Adipose tissue (tissue), 3 donors: ENCODE measurements at regions not wholly inside any gene's neighbourhood (a gene's known extent, or its start where the extent isn't known, plus 50 kb on each side); places are given as distances from the start of the nearest gene placed in this dataset.

ENCODE experiments used
- H3K27ac ChIP-seq: one replicate; pipeline ENCODE4 v1.5.1; 2013; ENCODE audit warnings: low read depth, low read length
- WGBS, 3 donors: extraction: QIAGEN DNeasy Blood & Tissue Kit; methylation state at CpG; one replicate each; pipeline ENCODE4 v1.1.7; 2013; 5-methylcytosine and 5-hydroxymethylcytosine counted together
- donor health status: healthy with polysubstance abuse.
- donor health status: Bipolar disorder and iron deficiency.
- donor health status: healthy.

GRCh38 chr16:64522548-64522947 lies 599.3 kb downstream of the CDH11 start:
- H3K27ac ChIP-seq: no peak overlapping the region

GRCh38 chr16:64513871-64514270 lies 608.0 kb downstream of the CDH11 start:
- 77 to 78% (median 77%) methylated on average over 2 of the region's 2 CpGs for WGBS, 3 donors
- H3K27ac ChIP-seq: no peak overlapping the region

DNA sequence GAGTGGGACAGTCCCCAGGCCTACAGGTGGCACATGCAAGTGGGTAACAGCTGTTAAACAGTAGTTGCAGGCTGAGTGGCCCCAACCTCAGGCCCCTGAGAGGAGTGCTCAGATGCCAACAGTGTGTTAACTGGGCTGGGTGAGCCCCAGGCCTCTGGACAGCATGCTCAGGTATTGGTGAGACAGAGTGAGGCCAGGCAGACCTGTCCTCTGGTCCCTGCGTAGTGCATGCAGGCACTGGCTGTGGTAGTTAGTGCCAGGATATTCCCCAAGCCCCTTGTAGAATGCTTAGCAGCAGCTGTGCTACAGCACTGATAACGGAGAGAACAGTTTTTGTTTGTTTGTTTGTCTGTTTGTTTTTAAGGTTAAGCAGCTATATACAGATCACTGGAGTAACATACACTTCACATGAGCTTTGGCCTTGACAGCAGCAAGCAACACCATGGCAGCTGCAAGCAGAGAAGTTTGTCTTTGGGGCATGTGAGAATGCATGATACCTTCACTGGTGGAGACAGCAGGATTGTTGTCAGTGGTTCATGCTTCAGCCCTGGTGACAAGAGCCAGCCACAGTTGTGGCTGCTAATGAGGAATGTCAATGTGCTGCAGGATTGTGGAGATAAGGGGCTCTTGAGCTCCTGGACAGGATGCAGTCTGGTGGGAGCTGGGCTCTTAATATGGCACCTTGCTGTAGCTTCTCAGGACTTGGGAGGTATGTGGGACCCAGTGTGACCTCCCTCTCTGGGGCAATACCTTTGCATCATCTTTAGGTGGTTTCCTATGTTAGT lies 614.4 kb downstream of the CDH11 start:
- no peak overlapping the region for H3K27ac ChIP-seq
- 82 to 95% (median 87%) methylated on average over 2 of the region's 2 CpGs for WGBS, 3 donors

DNA sequence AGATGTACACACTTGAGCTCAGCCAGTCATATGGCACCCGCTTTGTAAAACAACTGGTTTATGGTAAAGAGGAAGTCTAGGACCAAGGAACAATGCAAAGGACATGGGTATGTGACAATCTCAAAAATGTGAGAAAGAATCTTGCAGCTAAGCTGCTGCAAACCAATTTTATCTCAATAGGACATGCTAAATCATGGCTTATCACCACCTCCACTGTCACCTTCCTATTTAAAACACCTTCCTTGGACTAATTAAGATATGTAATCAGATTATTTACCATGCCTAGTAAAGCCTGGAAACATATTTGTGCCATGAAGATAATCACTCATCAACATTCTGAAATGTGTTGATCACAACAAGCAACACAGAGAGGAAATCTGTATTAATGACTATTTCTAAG lies 622.7 kb downstream of the CDH11 start:
- WGBS, 3 donors: 81 to 93% (median 86%) methylated on average over 1 of the region's 1 CpG
- no peak overlapping the region for H3K27ac ChIP-seq

DNA sequence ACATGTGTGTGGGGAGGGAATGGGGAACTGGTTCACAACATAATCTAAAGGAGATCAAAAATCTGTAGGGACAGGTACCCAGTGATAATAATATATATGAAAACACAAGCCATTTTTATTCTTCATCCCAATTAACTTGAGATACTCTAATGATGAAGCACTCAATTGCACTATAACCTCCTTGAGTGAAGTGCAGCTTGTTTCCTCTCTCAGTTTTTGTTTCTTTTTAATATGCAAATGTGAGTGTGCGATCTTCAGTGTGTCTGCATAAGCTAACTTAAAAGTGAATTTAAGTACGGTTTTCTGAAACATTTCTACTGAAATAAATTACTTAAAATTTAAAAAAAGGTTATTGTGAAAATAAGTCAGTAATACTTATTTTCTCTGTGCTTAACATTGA lies 623.5 kb downstream of the CDH11 start:
- WGBS, 3 donors: 81 to 93% (median 87%) methylated on average over 2 of the region's 2 CpGs
- H3K27ac ChIP-seq: no peak overlapping the region

DNA sequence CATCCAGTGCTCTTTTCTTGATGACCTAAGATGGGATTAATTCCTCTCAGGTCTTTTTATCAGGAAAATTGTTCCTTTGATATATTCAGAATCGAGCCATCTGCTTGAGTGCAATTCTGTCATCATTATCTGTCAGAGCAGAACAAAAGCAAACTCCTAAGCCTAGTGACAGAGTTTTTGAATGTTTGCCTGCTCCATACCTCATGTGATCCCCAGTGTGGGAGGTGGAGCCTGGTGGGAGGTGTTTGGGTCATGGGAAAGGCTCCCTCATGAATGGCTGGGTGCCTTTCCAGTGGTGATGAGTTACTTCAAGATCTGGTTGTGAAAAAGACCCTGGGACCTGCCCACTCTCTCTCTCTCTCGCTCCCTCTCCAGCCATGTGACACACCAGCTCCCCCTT lies 628.2 kb downstream of the CDH11 start:
- H3K27ac ChIP-seq: no peak overlapping the region
- WGBS, 3 donors: 41 to 59% (median 54%) methylated on average over 2 of the region's 2 CpGs

DNA sequence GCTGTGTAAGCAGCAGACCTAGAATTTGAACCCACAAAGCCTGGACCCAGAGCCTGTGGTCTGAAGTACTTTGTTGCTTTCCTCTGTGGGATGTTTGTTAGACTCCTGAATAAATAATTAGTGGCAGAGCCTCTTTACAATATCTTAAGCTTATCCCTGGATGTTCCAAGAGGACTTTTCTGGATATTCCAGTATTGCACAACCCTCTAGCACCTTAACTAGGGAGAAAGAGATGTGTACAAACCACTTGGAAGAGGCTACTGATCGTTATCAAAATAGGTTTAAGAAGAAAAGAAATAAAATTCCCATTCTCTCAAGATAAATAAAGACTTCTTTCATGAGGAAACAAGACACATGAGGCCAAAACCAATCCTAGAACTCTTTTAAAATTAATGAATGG lies 632.4 kb downstream of the CDH11 start:
- no peak overlapping the region for H3K27ac ChIP-seq
- 57 to 71% (median 70%) methylated on average over 1 of the region's 1 CpG for WGBS, 3 donors

- WGBS, 3 donors: 90 to 98% (median 98%) methylated on average over 1 of the region's 1 CpG
- no peak overlapping the region for H3K27ac ChIP-seq
Measured at GRCh38 chr16:64486561-64486960, 635.3 kb downstream of the CDH11 start.

GRCh38 chr16:64481497-64481896 lies 640.4 kb downstream of the CDH11 start:
- 66 to 92% (median 78%) methylated on average over 2 of the region's 2 CpGs for WGBS, 3 donors
- no peak overlapping the region for H3K27ac ChIP-seq

GRCh38 chr16:64478252-64478906 lies 643.5 kb downstream of the CDH11 start:
- no peak overlapping the region for H3K27ac ChIP-seq
- WGBS, 3 donors: 16 to 50% (median 50%) methylated on average over 5 of the region's 5 CpGs

DNA sequence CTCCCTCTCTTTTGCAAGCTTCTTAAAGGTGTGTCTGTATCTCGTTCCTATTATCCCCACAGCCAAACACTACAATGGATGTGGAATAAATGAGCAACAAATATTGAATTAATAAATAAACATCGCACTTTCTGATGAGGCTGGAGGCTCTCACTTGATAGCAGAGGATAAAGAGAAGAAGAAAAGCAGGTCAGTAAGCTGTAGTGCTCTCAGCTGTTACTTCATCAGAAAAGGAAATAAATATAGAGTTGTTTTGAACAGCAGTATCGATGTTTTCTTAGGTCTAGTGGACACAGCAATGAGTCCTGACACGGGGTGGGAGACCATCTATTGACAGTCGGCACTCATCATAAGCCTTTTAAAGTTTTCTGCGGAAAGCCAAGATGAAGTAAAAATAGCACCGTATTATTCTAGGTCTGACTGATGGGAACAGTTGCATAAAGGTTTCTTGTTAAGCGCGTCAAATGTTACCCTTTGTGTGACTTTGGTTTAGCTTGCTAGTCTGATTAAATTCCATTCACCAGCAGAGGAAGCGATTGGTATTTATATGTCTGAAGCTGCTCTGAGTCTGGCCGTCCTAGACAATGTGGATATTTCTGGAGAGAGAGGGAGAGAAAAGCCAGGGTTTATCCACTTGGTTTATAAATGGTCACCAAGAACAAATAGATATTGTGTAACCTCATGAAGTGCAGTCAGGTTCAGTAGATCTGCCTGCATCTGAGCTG lies 646.1 kb downstream of the CDH11 start:
- 49 to 85% (median 83%) methylated on average over 11 of the region's 11 CpGs for WGBS, 3 donors
- H3K27ac ChIP-seq: no peak overlapping the region

DNA sequence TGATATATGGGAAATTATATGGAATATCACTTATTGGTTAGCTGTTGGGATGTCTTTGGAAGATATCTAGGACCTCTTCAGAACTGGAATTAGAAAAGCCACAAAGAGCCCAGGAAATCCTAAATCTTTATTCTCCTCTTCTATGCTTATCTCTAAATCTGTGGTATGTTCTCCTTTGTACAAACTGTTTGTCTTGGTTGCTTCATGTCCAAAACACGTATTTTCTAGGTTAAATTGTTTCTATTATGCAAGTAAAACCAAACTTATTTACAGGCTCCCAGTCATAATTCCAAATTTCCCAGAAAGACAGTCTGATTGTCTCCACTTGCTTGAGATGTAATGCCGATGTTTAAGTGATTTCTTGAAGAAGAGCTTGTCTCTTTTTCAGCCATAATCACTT lies 650.9 kb downstream of the CDH11 start:
- H3K27ac ChIP-seq: no peak overlapping the region
- 56 to 63% (median 59%) methylated on average over 2 of the region's 2 CpGs for WGBS, 3 donors

DNA sequence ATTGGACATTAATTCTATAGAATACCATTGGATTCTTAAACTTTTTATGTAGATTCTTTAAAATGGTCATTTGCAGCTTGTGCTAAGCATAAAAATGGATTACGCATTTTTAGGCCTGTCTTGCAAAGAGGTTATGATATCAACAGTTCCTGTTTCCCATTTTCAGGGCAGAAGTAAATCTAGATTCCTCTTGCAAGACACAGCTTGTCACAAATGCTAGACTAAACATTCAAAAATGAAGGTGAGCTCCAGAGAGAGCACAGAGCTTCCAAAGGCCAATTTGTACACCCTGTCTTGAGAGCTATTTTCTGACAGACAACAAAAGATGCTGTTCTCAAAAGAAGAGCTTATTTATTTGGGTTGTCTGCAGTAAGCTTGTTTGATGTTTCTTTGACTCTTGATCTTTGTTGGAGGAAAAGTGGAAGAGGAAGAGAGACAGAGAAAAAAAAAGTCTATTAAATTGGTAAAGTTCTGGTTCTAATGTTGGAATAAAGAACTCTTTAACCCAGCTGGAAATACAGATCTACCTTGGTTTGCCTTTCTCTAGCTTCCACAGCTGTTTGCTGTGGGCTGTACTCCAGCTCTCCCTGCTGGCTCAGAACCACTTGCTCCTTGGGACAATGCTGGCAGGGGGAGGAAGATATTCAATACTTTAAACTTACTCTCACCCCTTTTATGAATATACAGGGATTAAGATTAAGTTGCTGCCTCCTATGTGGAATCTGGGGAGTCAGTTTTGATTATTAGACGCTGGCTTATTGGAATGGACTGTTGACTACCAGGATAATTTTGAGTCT lies 651.8 kb downstream of the CDH11 start:
- 79 to 84% (median 79%) methylated on average over 2 of the region's 2 CpGs for WGBS, 3 donors
- H3K27ac ChIP-seq: no peak overlapping the region

DNA sequence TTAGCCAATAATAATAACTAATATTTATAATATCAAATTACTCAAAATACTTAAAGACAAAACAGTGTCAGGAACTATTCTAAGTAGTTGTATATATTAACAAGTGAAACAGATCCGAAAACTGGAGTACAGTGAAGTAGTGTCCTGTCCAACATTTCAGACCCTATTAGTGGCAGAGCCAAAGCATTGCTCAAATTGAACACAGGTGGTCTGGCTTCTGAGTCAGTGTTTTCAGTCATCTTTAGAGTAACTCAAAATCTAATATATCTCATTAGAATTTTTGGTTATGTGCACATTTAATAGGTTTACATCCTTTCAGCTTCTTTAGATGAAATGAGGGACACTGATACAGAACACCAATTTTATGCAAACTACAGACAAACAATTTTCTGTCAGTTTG lies 652.5 kb downstream of the CDH11 start:
- 91 to 95% (median 94%) methylated on average over 1 of the region's 1 CpG for WGBS, 3 donors
- no peak overlapping the region for H3K27ac ChIP-seq

- 54 to 68% (median 66%) methylated on average over 1 of the region's 1 CpG for WGBS, 3 donors
Measured at GRCh38 chr16:64468515-64469090, 653.3 kb downstream of the CDH11 start.

GRCh38 chr16:64459821-64460220 lies 662.0 kb downstream of the CDH11 start:
- no peak overlapping the region for H3K27ac ChIP-seq
- 23 to 36% (median 31%) methylated on average over 1 of the region's 1 CpG for WGBS, 3 donors

More at GRCh38 chr16:64468515-64469090, 653.3 kb downstream of the CDH11 start:
- no peak overlapping the region for H3K27ac ChIP-seq

DNA sequence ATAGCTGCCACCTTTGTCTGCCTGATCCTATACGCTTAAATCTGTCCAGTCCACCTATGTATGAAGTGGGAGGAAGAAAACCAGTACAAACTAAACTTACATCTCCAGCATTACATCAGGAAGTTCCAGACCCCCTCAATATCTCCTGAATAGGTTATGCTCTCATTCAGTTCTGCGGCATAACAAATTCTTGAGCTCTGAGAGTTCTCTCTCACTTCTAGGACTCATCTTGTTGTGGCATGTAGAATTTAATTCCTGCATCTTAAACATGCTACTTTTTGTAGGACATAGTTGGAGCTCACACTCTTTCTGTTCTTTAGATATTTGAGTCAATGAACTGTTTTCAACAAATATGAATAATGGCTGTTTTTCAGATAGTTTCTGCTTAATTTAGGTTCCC lies 662.5 kb downstream of the CDH11 start:
- WGBS, 3 donors: 91 to 98% (median 94%) methylated on average over 2 of the region's 2 CpGs
- no peak overlapping the region for H3K27ac ChIP-seq

DNA sequence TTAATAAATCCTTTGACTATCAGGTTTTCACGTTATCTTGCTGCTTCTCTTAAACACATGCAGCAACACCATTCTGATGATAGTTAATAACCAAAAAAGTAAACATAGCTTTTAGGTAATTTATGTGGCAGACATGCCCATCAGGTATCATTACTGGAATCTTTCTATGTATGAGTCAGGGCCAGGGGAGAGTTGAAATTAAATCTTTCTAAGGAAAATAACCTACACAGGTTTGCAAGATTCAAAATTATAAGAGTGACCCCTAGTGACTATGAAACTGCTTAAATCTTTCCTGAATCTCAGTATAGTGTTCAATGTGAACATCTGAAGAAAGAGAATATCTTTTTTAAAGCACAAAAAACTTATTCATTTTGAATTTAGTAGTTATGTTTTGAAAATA lies 666.6 kb downstream of the CDH11 start:
- no peak overlapping the region for H3K27ac ChIP-seq
- 78 to 89% (median 81%) methylated on average over 1 of the region's 1 CpG for WGBS, 3 donors
